HG02938 (cell line): ENCODE measurements at regions not wholly inside any gene's neighbourhood (a gene's known extent, or its start where the extent isn't known, plus 50 kb on each side); places are given as distances from the start of the nearest gene placed in this dataset.
"Not testable (repeated sequence)": the region's sequence is repeated elsewhere in the genome, so short reads cannot be mapped to it uniquely, and the experiment has no call there.

Source experiments
- ATAC-seq: cut with Tn5 transposase; IDR thresholded peaks from one replicate; pipeline ENCODE4 v1.9.1; 2021; ENCODE audit warnings: mild to moderate bottlenecking, moderate library complexity; ENCODE audit not compliant: unreplicated experiment

- no peak for ATAC-seq
These were observed 80.3 kb upstream of the RFLNA start for GRCh38 chr12:124214574-124214973.

- no peak for ATAC-seq
These were observed 77.9 kb upstream of the RFLNA start for GRCh38 chr12:124216966-124217365.

GRCh38 chr12:124217508-124218242, 77.2 kb upstream of the RFLNA start:
- no peak for ATAC-seq

GRCh38 chr12:124218243-124218560, 76.7 kb upstream of the RFLNA start:
- no peak for ATAC-seq

- not testable (repeated sequence) for ATAC-seq
These were observed 76.2 kb upstream of the RFLNA start for GRCh38 chr12:124218650-124219049.

- no peak for ATAC-seq
These were observed 72.3 kb upstream of the RFLNA start for GRCh38 chr12:124222368-124223245.

- ATAC-seq, result not testable (repeated sequence)
These were observed 71.2 kb upstream of the RFLNA start for GRCh38 chr12:124223733-124224138.

GRCh38 chr12:124224535-124225110, 70.3 kb upstream of the RFLNA start:
- no peak for ATAC-seq

- no peak for ATAC-seq
These were observed 69.2 kb upstream of the RFLNA start for GRCh38 chr12:124225730-124226129.

- no peak for ATAC-seq
These were observed 66.8 kb upstream of the RFLNA start for GRCh38 chr12:124227951-124228711.

GRCh38 chr12:124229520-124229919, 65.4 kb upstream of the RFLNA start:
- no peak for ATAC-seq

- ATAC-seq, result no peak
These were observed 64.7 kb upstream of the RFLNA start for GRCh38 chr12:124230117-124230757.

- ATAC-seq, result no peak
These were observed 64.1 kb upstream of the RFLNA start for GRCh38 chr12:124230789-124231188.

GRCh38 chr12:124231980-124232653, 62.8 kb upstream of the RFLNA start:
- ATAC-seq, result no peak

- ATAC-seq, result no peak
These were observed 62.3 kb upstream of the RFLNA start for GRCh38 chr12:124232654-124232987.

- ATAC-seq, result no peak
These were observed 61.7 kb upstream of the RFLNA start for GRCh38 chr12:124233041-124233796.

GRCh38 chr12:124233846-124234640, 60.9 kb upstream of the RFLNA start:
- ATAC-seq, result no peak

- no peak for ATAC-seq
These were observed 58.3 kb upstream of the RFLNA start for GRCh38 chr12:124236625-124237031.

- ATAC-seq, result no peak
These were observed 56.0 kb upstream of the RFLNA start for GRCh38 chr12:124238886-124239285.
